ENCODE measurements at regions not wholly inside any gene's neighbourhood (a gene's known extent, or its start where the extent isn't known, plus 50 kb on each side); places are given as distances from the start of the nearest gene placed in this dataset.

GRCh38 chr14:30312214-30312613, 246.7 kb upstream of the G2E3 start:
- TF ChIP-seq FOXM1 (IDR thresholded peaks at IDR 0.05; ENCODE audit: borderline replicate concordance, low read depth), result no peak
- TF ChIP-seq EP300 (IDR thresholded peaks at IDR 0.05; ENCODE audit: borderline replicate concordance), result no peak
- TF ChIP-seq CEBPB (IDR thresholded peaks at IDR 0.05), result no peak
- TF ChIP-seq YY1 (IDR thresholded peaks at IDR 0.05; ENCODE audit: low read depth), result no peak
- no peak for TF ChIP-seq TAF1 (IDR thresholded peaks at IDR 0.05; ENCODE audit: low read depth)
- no peak for TF ChIP-seq ZBTB7A (IDR thresholded peaks at IDR 0.05; ENCODE audit: low read depth)
- TF ChIP-seq REST (IDR thresholded peaks at IDR 0.05; ENCODE audit: low read depth), result no peak
- no peak for TF ChIP-seq NFIC (IDR thresholded peaks at IDR 0.05)
- no peak for TF ChIP-seq RAD21 (IDR thresholded peaks at IDR 0.05; ENCODE audit: low read depth)
- no peak for TF ChIP-seq TEAD4 (IDR thresholded peaks at IDR 0.05)
- no peak for TF ChIP-seq EGR1 (IDR thresholded peaks at IDR 0.05)

GRCh38 chr14:30317729-30318128, 241.2 kb upstream of the G2E3 start:
- TF ChIP-seq NFIC (IDR thresholded peaks at IDR 0.05) (no peak), EP300 (IDR thresholded peaks at IDR 0.05; ENCODE audit: borderline replicate concordance) (no peak), CEBPB (IDR thresholded peaks at IDR 0.05) (no peak), CREB1 (IDR thresholded peaks at IDR 0.05; ENCODE audit: low read depth) (no peak), FOXM1 (IDR thresholded peaks at IDR 0.05; ENCODE audit: borderline replicate concordance, low read depth) (no peak), YY1 (IDR thresholded peaks at IDR 0.05; ENCODE audit: low read depth) (no peak), ZBTB7A (IDR thresholded peaks at IDR 0.05; ENCODE audit: low read depth) (no peak), TAF1 (IDR thresholded peaks at IDR 0.05; ENCODE audit: low read depth) (no peak), TCF12 (IDR thresholded peaks at IDR 0.05; ENCODE audit: low read depth) (no peak), MAX (IDR thresholded peaks at IDR 0.05) (no peak), RAD21 (IDR thresholded peaks at IDR 0.05; ENCODE audit: low read depth) (no peak), USF1 (IDR thresholded peaks at IDR 0.05) (no peak), TEAD4 (IDR thresholded peaks at IDR 0.05) (no peak), REST (IDR thresholded peaks at IDR 0.05; ENCODE audit: low read depth) (no peak), EGR1 (IDR thresholded peaks at IDR 0.05) (no peak)

GRCh38 chr14:30322819-30323218, 236.1 kb upstream of the G2E3 start:
- no peak for TF ChIP-seq NFIC (IDR thresholded peaks at IDR 0.05)
- TF ChIP-seq ZBTB7A (IDR thresholded peaks at IDR 0.05; ENCODE audit: low read depth), result no peak
- TF ChIP-seq CEBPB (IDR thresholded peaks at IDR 0.05), result no peak
- no peak for TF ChIP-seq CREB1 (IDR thresholded peaks at IDR 0.05; ENCODE audit: low read depth)
- no peak for TF ChIP-seq YY1 (IDR thresholded peaks at IDR 0.05; ENCODE audit: low read depth)
- no peak for TF ChIP-seq TCF12 (IDR thresholded peaks at IDR 0.05; ENCODE audit: low read depth)
- no peak for TF ChIP-seq FOXM1 (IDR thresholded peaks at IDR 0.05; ENCODE audit: borderline replicate concordance, low read depth)
- TF ChIP-seq REST (IDR thresholded peaks at IDR 0.05; ENCODE audit: low read depth), result no peak
- TF ChIP-seq EGR1 (IDR thresholded peaks at IDR 0.05), result no peak
- no peak for TF ChIP-seq USF1 (IDR thresholded peaks at IDR 0.05)
- TF ChIP-seq EP300 (IDR thresholded peaks at IDR 0.05; ENCODE audit: borderline replicate concordance), result no peak
- TF ChIP-seq MAX (IDR thresholded peaks at IDR 0.05), result no peak
- no peak for TF ChIP-seq RAD21 (IDR thresholded peaks at IDR 0.05; ENCODE audit: low read depth)
- TF ChIP-seq TAF1 (IDR thresholded peaks at IDR 0.05; ENCODE audit: low read depth), result no peak
- TF ChIP-seq TEAD4 (IDR thresholded peaks at IDR 0.05), result no peak

GRCh38 chr14:30330033-30330432, 228.9 kb upstream of the G2E3 start:
- no peak for TF ChIP-seq FOXM1 (IDR thresholded peaks at IDR 0.05; ENCODE audit: borderline replicate concordance, low read depth)
- TF ChIP-seq MAX (IDR thresholded peaks at IDR 0.05), result no peak
- no peak for TF ChIP-seq USF1 (IDR thresholded peaks at IDR 0.05)
- no peak for TF ChIP-seq REST (IDR thresholded peaks at IDR 0.05; ENCODE audit: low read depth)
- no peak for TF ChIP-seq TCF12 (IDR thresholded peaks at IDR 0.05; ENCODE audit: low read depth)
